HCT116 (cell line): ENCODE measurements at regions not wholly inside any gene's neighbourhood (a gene's known extent, or its start where the extent isn't known, plus 50 kb on each side); places are given as distances from the start of the nearest gene placed in this dataset.

Source experiments
- CBX3 ChIP-seq: IDR thresholded peaks from 2 replicates; pipeline ENCODE4 v1.6.1; 2012; ENCODE audit warnings: low read depth
- EZH2phosphoT487 ChIP-seq: fragments of 200-600 bp; IDR thresholded peaks from 2 replicates; pipeline ENCODE4 v1.6.1; 2018; ENCODE audit warnings: antibody characterized with exemption, borderline replicate concordance
- FOSL1 ChIP-seq: IDR thresholded peaks from 2 replicates; pipeline ENCODE4 v1.6.1; 2012; ENCODE audit warnings: low read depth
- JUND ChIP-seq: IDR thresholded peaks from 2 replicates; pipeline ENCODE4 v1.6.1; 2012
- POLR2AphosphoS5 ChIP-seq: IDR thresholded peaks from 2 replicates; pipeline ENCODE4 v1.6.1; 2011; ENCODE audit warnings: mild to moderate bottlenecking, low read depth, low read length, moderate library complexity
- RAD21 ChIP-seq: IDR thresholded peaks from 2 replicates; pipeline ENCODE4 v1.6.1; 2012; ENCODE audit warnings: low read depth, mild to moderate bottlenecking
- SIN3A ChIP-seq: IDR thresholded peaks from 2 replicates; pipeline ENCODE4 v1.6.1; 2012; ENCODE audit warnings: low read depth
- SP1 ChIP-seq: IDR thresholded peaks from 2 replicates; pipeline ENCODE4 v1.6.1; 2012; ENCODE audit warnings: low read depth
- TCF7L2 ChIP-seq: IDR thresholded peaks from 2 replicates; pipeline ENCODE4 v1.7.0; 2011; ENCODE audit warnings: borderline replicate concordance, inconsistent platforms; ENCODE audit not compliant: insufficient read depth, insufficient read length; ENCODE audit errors: extremely low read depth
- YY1 ChIP-seq: IDR thresholded peaks from 2 replicates; pipeline ENCODE4 v1.6.1; 2011; ENCODE audit warnings: low read length, low read depth, moderate library complexity, mild to moderate bottlenecking; ENCODE audit not compliant: insufficient replicate concordance; ENCODE audit errors: extremely low read depth
- ZFX ChIP-seq: fragments of 450-650 bp; IDR thresholded peaks from 2 replicates; pipeline ENCODE4 v1.6.1; 2017
- ZNF274 ChIP-seq: fragments of 200-500 bp; sonication (Bioruptor generic); IDR thresholded peaks from 2 replicates; pipeline ENCODE4 v1.6.1; 2014; ENCODE audit warnings: mild to moderate bottlenecking, low read depth, low read length, inconsistent platforms
- TF ChIP-seq, protein P1 (sequence below): IDR thresholded peaks from 2 replicates; pipeline ENCODE4 v1.6.1; 2011; ENCODE audit warnings: mild to moderate bottlenecking, low read length, moderate library complexity; ENCODE audit not compliant: insufficient replicate concordance; ENCODE audit errors: extremely low read depth
- TF ChIP-seq, protein P2 (sequence below): IDR thresholded peaks from 2 replicates; pipeline ENCODE4 v1.6.1; 2012

DNA sequence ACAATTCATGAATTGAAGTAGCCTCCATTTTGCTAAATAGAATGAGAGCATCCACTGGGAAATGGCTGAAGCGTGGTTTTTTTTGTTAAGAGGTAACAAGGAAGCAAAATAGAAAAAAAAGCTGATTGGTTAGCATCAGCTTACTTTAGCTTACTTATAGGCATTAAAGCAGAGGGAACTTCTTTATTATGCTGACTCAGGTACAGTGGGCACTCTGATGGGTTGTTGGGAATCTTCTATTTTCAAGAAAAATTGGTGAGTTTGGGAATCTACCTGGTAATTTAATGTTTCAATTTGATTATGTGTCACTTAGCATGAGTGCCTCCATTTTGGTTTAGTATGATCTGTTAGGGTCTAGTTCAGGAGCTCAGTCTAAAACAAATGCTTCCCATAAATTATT lies 289.6 kb downstream of the ANXA1 start (continued):
- TF ChIP-seq, protein P1, sequence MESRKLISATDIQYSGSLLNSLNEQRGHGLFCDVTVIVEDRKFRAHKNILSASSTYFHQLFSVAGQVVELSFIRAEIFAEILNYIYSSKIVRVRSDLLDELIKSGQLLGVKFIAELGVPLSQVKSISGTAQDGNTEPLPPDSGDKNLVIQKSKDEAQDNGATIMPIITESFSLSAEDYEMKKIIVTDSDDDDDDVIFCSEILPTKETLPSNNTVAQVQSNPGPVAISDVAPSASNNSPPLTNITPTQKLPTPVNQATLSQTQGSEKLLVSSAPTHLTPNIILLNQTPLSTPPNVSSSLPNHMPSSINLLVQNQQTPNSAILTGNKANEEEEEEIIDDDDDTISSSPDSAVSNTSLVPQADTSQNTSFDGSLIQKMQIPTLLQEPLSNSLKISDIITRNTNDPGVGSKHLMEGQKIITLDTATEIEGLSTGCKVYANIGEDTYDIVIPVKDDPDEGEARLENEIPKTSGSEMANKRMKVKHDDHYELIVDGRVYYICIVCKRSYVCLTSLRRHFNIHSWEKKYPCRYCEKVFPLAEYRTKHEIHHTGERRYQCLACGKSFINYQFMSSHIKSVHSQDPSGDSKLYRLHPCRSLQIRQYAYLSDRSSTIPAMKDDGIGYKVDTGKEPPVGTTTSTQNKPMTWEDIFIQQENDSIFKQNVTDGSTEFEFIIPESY = no peak
- TF ChIP-seq ZFX = no peak
- TF ChIP-seq POLR2AphosphoS5 = no peak
- no peak for TF ChIP-seq CBX3
- no peak for TF ChIP-seq FOSL1
- no peak for TF ChIP-seq ZNF274
- no peak for TF ChIP-seq JUND
- TF ChIP-seq YY1 = no peak
- no peak for TF ChIP-seq SP1
- TF ChIP-seq RAD21 = no peak
- TF ChIP-seq, protein P2, sequence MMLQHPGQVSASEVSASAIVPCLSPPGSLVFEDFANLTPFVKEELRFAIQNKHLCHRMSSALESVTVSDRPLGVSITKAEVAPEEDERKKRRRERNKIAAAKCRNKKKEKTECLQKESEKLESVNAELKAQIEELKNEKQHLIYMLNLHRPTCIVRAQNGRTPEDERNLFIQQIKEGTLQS = no peak
- TF ChIP-seq SIN3A = no peak
- TF ChIP-seq TCF7L2 = no peak
- no peak for TF ChIP-seq EZH2phosphoT487
